Breast epithelium (tissue), 3 donors: ENCODE measurements at regions not wholly inside any gene's neighbourhood (a gene's known extent, or its start where the extent isn't known, plus 50 kb on each side); places are given as distances from the start of the nearest gene placed in this dataset.

Experiments used
- POLR2A ChIP-seq: fragments of 450-650 bp; IDR thresholded peaks from one replicate; pipeline ENCODE4 v1.6.1; 2016; ENCODE audit warnings: antibody characterized with exemption, mild to moderate bottlenecking, moderate library complexity
- POLR2AphosphoS5 ChIP-seq, 3 donors: sonication (generic); formaldehyde crosslinking; IDR thresholded peaks; one replicate each; pipeline ENCODE4 v1.6.1; 2017; ENCODE audit warnings: antibody characterized with exemption in 3 of 3

GRCh38 chr6:117191448-117191847, 73.9 kb upstream of the VGLL2 start:
- TF ChIP-seq POLR2A, result no peak
- TF ChIP-seq POLR2AphosphoS5 (IDR thresholded peaks at IDR 0.05), result no peak
